GM12892 (cell line): ENCODE measurements at regions not wholly inside any gene's neighbourhood (a gene's known extent, or its start where the extent isn't known, plus 50 kb on each side); places are given as distances from the start of the nearest gene placed in this dataset.

Experiments
- POLR2A ChIP-seq: IDR thresholded peaks from 2 replicates; pipeline ENCODE4 v1.6.1; 2011; ENCODE audit warnings: low read depth, low read length, control low read depth
- POLR2AphosphoS5 ChIP-seq: IDR thresholded peaks from 2 replicates; pipeline ENCODE4 v1.6.1; 2011; ENCODE audit warnings: low read depth, low read length, control low read depth

GRCh38 chr7:36019538-36019937 is 133.5 kb upstream of the EEPD1 start:
- TF ChIP-seq POLR2A (no peak), POLR2AphosphoS5 (no peak)
